ENCODE measurements at regions not wholly inside any gene's neighbourhood (a gene's known extent, or its start where the extent isn't known, plus 50 kb on each side); places are given as distances from the start of the nearest gene placed in this dataset.

- Histone ChIP-seq H4K5ac (ENCODE audit: insufficient read length, low read depth, low read length) (no peak overlapping the region), H2BK120ac (replicated peaks; ENCODE audit: low read depth, low read length) (no peak overlapping the region), H2BK20ac (ENCODE audit: low read length) (no peak overlapping the region), H2BK15ac (ENCODE audit: low read length) (no peak overlapping the region; the same call in 1 of the 2 replicates), H3K23ac (ENCODE audit: insufficient read length) (no peak overlapping the region), H3K23me2 (ENCODE audit: low read depth, low read length) (no peaks in the 10 kb centered on the region), H3K9ac (replicated peaks in 1 of 4; ENCODE audit: extremely low read depth in 1 of 4, low read depth in 3 of 4, low read length in 3 of 4) (no peak overlapping the region), H3K36me3 (ENCODE audit: control insufficient read depth in 2 of 4, insufficient read depth in 4 of 4, low read length in 3 of 4) (no peaks in the 10 kb centered on the region), H2AFZ (ENCODE audit: low read length) (no peak overlapping the region), H3K4me1 (replicated peaks in 1 of 4; ENCODE audit: control insufficient read depth in 3 of 4, insufficient read depth in 4 of 4, low read length in 3 of 4) (no peaks in the 10 kb centered on the region; a peak in 1 of 7 replicates), H3K9me3 (ENCODE audit: insufficient read depth in 2 of 2, low read depth in 1 of 2, low read length in 1 of 2) (no peaks in the 10 kb centered on the region), H3K18ac (ENCODE audit: extremely low read depth, low read length) (no peak overlapping the region), H4K8ac (ENCODE audit: extremely low read depth, insufficient read depth, low read length) (no peak overlapping the region), H3K27me3 (replicated peaks in 1 of 4; ENCODE audit: control insufficient read depth in 3 of 4, extremely low read depth in 1 of 4, insufficient read depth in 3 of 4, low read length in 3 of 4) (no peaks in the 10 kb centered on the region), H3K4me3 (ENCODE audit: extremely low read depth in 1 of 4, insufficient read depth in 2 of 4, low read depth in 3 of 4, low read length in 4 of 4) (no peak overlapping the region), H3K79me1 (ENCODE audit: low read depth, low read length) (no peaks in the 10 kb centered on the region), H3K79me2 (ENCODE audit: control insufficient read depth in 1 of 2, insufficient read depth in 2 of 2, low read length in 2 of 2) (no peaks in the 10 kb centered on the region), H2BK12ac (ENCODE audit: low read depth, low read length) (no peak overlapping the region), H3K27ac (ENCODE audit: low read depth, low read length) (no peak overlapping the region), H2BK5ac (ENCODE audit: low read depth, low read length) (no peak overlapping the region), H3K4ac (replicated peaks; ENCODE audit: insufficient read length, low read depth, low read length) (no peak overlapping the region), H4K91ac (replicated peaks; ENCODE audit: insufficient read length, low read length) (no peak overlapping the region), H4K20me1 (replicated peaks in 1 of 2; ENCODE audit: control insufficient read depth in 1 of 2, insufficient read depth in 2 of 2, low read length in 2 of 2) (no peaks in the 10 kb centered on the region), H3K4me2 (ENCODE audit: insufficient read depth in 1 of 2, low read depth in 2 of 2, low read length in 2 of 2) (no peak overlapping the region), H3K56ac (replicated peaks; ENCODE audit: insufficient read length, low read depth, low read length) (no peak overlapping the region), H2AK5ac (ENCODE audit: low read depth, low read length) (no peak overlapping the region), H3K14ac (ENCODE audit: insufficient read length) (no peak overlapping the region)
- FAIRE-seq (no peak), DNase-seq (ENCODE audit: low read depth in 1 of 2, low spot score in 2 of 2) (no peak)
- WGBS, 2 experiments (ENCODE audit: extremely low coverage in 1 of 2, insufficient coverage in 1 of 2, insufficient read length in 1 of 2, insufficient replicate concordance in 2 of 2, low coverage in 1 of 2, low lambda C conversion rate in 2 of 2, missing lambda C conversion rate in 1 of 2), result 87% methylated on average over 6 of the region's 6 CpGs; no CpG with 5 or more reads in 1 of the 2 experiments
- POLR2A ChIA-PET (ENCODE audit: partially characterized antibody), result no interaction called here
- CTCF ChIA-PET (ENCODE audit: partially characterized antibody), result interaction anchor here (1.2 kb wide), 1 partner anchor 122 kb away, joined by 4 read pairs; no protein-coding TSS in a partner anchor
- TF ChIP-seq POLR2AphosphoS5 (IDR thresholded peaks at IDR 0.05; ENCODE audit: low read depth, low read length) (no peak), HDAC2 (IDR thresholded peaks at IDR 0.05; ENCODE audit: borderline replicate concordance in 1 of 2, low read depth in 2 of 2, low read length in 2 of 2) (no peak), RAD21 (IDR thresholded peaks at IDR 0.05 in 1 of 2, conservative IDR thresholded peaks at IDR 0.05 in 1 of 2; ENCODE audit: low read depth in 2 of 2, low read length in 2 of 2) (peak; percentile 25 to 32; a peak in 3 of 4 replicates), ASH2L (IDR thresholded peaks at IDR 0.05; ENCODE audit: low read length) (no peak), CTBP2 (IDR thresholded peaks at IDR 0.05; ENCODE audit: borderline replicate concordance, insufficient read depth, insufficient read length, low read length) (no peak), JUND (IDR thresholded peaks at IDR 0.05; ENCODE audit: low read length) (no peak), CBX8 (IDR thresholded peaks at IDR 0.05; ENCODE audit: borderline replicate concordance, low read depth, low read length) (no peak), CTCF (IDR thresholded peaks at IDR 0.05; ENCODE audit: control extremely low read depth in 1 of 3, insufficient read depth in 1 of 3, low read depth in 1 of 3, low read length in 3 of 3) (peak; percentile 22 to 51 (median 45); a peak in 3 of 4 replicates), TBP (IDR thresholded peaks at IDR 0.05; ENCODE audit: low read depth, low read length) (no peak), SIX5 (IDR thresholded peaks at IDR 0.05; ENCODE audit: low read depth, low read length) (no peak), CEBPB (IDR thresholded peaks at IDR 0.05; ENCODE audit: low read depth, low read length) (no peak), EZH2 (IDR thresholded peaks at IDR 0.05; ENCODE audit: low read depth, low read length, severe bottlenecking) (no peak)
Measured at GRCh38 chr15:47588958-47589357, 128.3 kb upstream of the SEMA6D start.

Measured in H1 (cell line).